Uterus (tissue), 2 donors: ENCODE measurements at regions not wholly inside any gene's neighbourhood (a gene's known extent, or its start where the extent isn't known, plus 50 kb on each side); places are given as distances from the start of the nearest gene placed in this dataset.

Experiments
- POLR2A ChIP-seq, 2 donors: fragments of 450-650 bp; IDR thresholded peaks; one replicate each; pipeline ENCODE4 v1.6.1; 2016; ENCODE audit warnings: antibody characterized with exemption in 2 of 2, mild to moderate bottlenecking in 1 of 2, moderate library complexity in 1 of 2
- TF ChIP-seq, protein P1 (sequence below), 4 experiments: fragments of 200-600 bp in 2 of 4; fragments of 450-650 bp in 2 of 4; sonication (generic) in 2 of 4; IDR thresholded peaks; one replicate each; pipeline ENCODE4 v1.5.1; 2016 to 2019; ENCODE audit warnings: antibody characterized with exemption in 4 of 4, mild to moderate bottlenecking in 2 of 4, moderate library complexity in 1 of 4

DNA sequence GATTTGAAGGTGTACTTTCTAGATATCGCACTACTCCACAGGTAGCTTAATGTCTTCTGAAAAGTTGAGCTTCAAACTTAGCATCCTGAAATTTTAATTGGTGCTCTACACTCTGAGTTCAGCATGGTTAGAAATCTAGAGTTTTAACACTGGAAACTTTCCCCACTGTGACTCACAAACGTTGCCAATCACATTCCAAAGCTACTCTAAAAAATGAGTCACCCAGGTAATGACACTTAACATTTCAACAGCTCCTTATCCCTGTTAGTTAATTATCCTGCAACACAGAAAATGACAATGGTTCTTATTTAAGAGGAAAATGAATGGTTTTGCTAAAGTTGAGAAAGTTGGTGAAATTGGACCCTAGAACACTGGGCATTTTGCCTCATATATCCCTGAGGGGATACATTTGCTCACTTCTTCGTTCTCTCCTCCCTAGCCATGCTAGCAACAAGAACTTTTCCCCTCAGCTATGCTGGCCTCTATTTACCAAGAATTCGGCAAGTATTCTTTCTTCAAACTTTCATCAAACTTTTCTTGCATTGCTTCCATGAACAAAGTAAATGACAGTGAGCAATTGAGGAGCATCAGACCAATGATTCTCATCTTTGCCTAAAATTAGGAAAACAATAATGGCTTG lies 1024.1 kb upstream of the KLHL29 start:
- TF ChIP-seq, protein P1, sequence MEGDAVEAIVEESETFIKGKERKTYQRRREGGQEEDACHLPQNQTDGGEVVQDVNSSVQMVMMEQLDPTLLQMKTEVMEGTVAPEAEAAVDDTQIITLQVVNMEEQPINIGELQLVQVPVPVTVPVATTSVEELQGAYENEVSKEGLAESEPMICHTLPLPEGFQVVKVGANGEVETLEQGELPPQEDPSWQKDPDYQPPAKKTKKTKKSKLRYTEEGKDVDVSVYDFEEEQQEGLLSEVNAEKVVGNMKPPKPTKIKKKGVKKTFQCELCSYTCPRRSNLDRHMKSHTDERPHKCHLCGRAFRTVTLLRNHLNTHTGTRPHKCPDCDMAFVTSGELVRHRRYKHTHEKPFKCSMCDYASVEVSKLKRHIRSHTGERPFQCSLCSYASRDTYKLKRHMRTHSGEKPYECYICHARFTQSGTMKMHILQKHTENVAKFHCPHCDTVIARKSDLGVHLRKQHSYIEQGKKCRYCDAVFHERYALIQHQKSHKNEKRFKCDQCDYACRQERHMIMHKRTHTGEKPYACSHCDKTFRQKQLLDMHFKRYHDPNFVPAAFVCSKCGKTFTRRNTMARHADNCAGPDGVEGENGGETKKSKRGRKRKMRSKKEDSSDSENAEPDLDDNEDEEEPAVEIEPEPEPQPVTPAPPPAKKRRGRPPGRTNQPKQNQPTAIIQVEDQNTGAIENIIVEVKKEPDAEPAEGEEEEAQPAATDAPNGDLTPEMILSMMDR (IDR thresholded peaks at IDR 0.05) = no peak
- TF ChIP-seq POLR2A (IDR thresholded peaks at IDR 0.05) = no peak
